ENCODE measurements at regions not wholly inside any gene's neighbourhood (a gene's known extent, or its start where the extent isn't known, plus 50 kb on each side); places are given as distances from the start of the nearest gene placed in this dataset.

GRCh38 chr5:89128092-89128491, 245.1 kb upstream of the MEF2C start:
- Histone ChIP-seq H3K9me3 (no peaks in the 10 kb centered on the region), H3K4me1 (no peaks in the 10 kb centered on the region), H3K36me3 (no peaks in the 10 kb centered on the region), H3K27ac (no peak overlapping the region), H3K4me3 (no peak overlapping the region), H3K27me3 (replicated peaks in 1 of 7) (no peaks in the 10 kb centered on the region)
- WGBS, 5 donors, result 38 to 53% (median 40%) methylated on average over 2 of the region's 2 CpGs
- TF ChIP-seq POLR2AphosphoS5 (IDR thresholded peaks at IDR 0.05) (no peak), CTCF (IDR thresholded peaks at IDR 0.05 in 8 of 11, conservative IDR thresholded peaks at IDR 0.05 in 3 of 11) (no peak), POLR2A (IDR thresholded peaks at IDR 0.05) (no peak)
- intact Hi-C loops (cut with DNase I; ENCODE audit: low total_unique reads), result no loop called here
- no peak for DNase-seq

- H3K36me3 ChIP-seq, result no peaks in the 10 kb centered on the region
- 86 to 98% (median 93%) methylated on average over 3 of the region's 3 CpGs for WGBS, 5 donors
- TF ChIP-seq POLR2A (IDR thresholded peaks at IDR 0.05) (no peak), CTCF (IDR thresholded peaks at IDR 0.05 in 8 of 11, conservative IDR thresholded peaks at IDR 0.05 in 3 of 11) (no peak), POLR2AphosphoS5 (IDR thresholded peaks at IDR 0.05) (no peak)
- H3K4me3 ChIP-seq, result no peak overlapping the region
- DNase-seq, result no peak
- H3K9me3 ChIP-seq, result no peaks in the 10 kb centered on the region
- H3K27ac ChIP-seq, result no peak overlapping the region
- intact Hi-C loops (cut with DNase I; ENCODE audit: low total_unique reads), result no loop called here
- H3K4me1 ChIP-seq, result no peaks in the 10 kb centered on the region
- no peaks in the 10 kb centered on the region for H3K27me3 ChIP-seq (replicated peaks in 1 of 7)
Observed at GRCh38 chr5:89127191-89127590, 244.2 kb upstream of the MEF2C start.

GRCh38 chr5:89125372-89125771, 242.4 kb upstream of the MEF2C start:
- H3K4me3 ChIP-seq, result no peak overlapping the region
- intact Hi-C loops (cut with DNase I; ENCODE audit: low total_unique reads), result no loop called here
- H3K27ac ChIP-seq, result no peak overlapping the region
- WGBS, 5 donors, result 87 to 96% (median 89%) methylated on average over 2 of the region's 2 CpGs
- no peaks in the 10 kb centered on the region for H3K27me3 ChIP-seq (replicated peaks in 1 of 7)
- TF ChIP-seq POLR2A (IDR thresholded peaks at IDR 0.05) (no peak), CTCF (IDR thresholded peaks at IDR 0.05 in 8 of 11, conservative IDR thresholded peaks at IDR 0.05 in 3 of 11) (no peak), POLR2AphosphoS5 (IDR thresholded peaks at IDR 0.05) (no peak)
- H3K4me1 ChIP-seq, result peaks cover 0 to 10% (median 0%) of the 10 kb centered on the region in 6 donors
- no peaks in the 10 kb centered on the region for H3K36me3 ChIP-seq
- no peaks in the 10 kb centered on the region for H3K9me3 ChIP-seq
- no peak for DNase-seq

- WGBS, 5 donors, result 86 to 93% (median 88%) methylated on average over 2 of the region's 2 CpGs
- no peak overlapping the region for H3K4me3 ChIP-seq
- DNase-seq, result no peak
- no peak for TF ChIP-seq CTCF (IDR thresholded peaks at IDR 0.05 in 8 of 11, conservative IDR thresholded peaks at IDR 0.05 in 3 of 11)
- TF ChIP-seq POLR2AphosphoS5 (IDR thresholded peaks at IDR 0.05), result no peak
- TF ChIP-seq POLR2A (IDR thresholded peaks at IDR 0.05), result no peak
- H3K27me3 ChIP-seq (replicated peaks in 1 of 7), result no peaks in the 10 kb centered on the region
- H3K36me3 ChIP-seq, result no peaks in the 10 kb centered on the region
- no peaks in the 10 kb centered on the region for H3K9me3 ChIP-seq
- peaks cover 0 to 20% (median 0%) of the 10 kb centered on the region in 6 donors for H3K4me1 ChIP-seq
- no peak overlapping the region for H3K27ac ChIP-seq
- intact Hi-C loops (cut with DNase I; ENCODE audit: low total_unique reads), result no loop called here
Observed at GRCh38 chr5:89123581-89123980, 240.6 kb upstream of the MEF2C start.

Data from spleen (tissue), 11 donors.